Keratinocyte (primary cell): ENCODE measurements at regions not wholly inside any gene's neighbourhood (a gene's known extent, or its start where the extent isn't known, plus 50 kb on each side); places are given as distances from the start of the nearest gene placed in this dataset.

Experiments used
- DNase-seq: peaks from one replicate; pipeline ENCODE4 v3.0.0-alpha.2; 2011; ENCODE audit warnings: low read depth, missing footprints, low spot score
- FAIRE-seq: peaks from 2 replicates; lab custom pipeline; 2011; peaks lifted over from hg19 to GRCh38; lab: Jason Lieb, UNC
- H2AFZ ChIP-seq: 2 replicates; pipeline ENCODE4 v1.6.0; 2012; ENCODE audit warnings: low read length, control low read depth, inconsistent platforms; ENCODE audit not compliant: control insufficient read depth
- H3K27ac ChIP-seq: 2 replicates; pipeline ENCODE4 v1.5.1; 2011; ENCODE audit warnings: low read length; ENCODE audit not compliant: control insufficient read depth, insufficient read depth
- H3K27me3 ChIP-seq: 3 replicates; pipeline ENCODE4 v1.6.0; 2011; ENCODE audit warnings: low read length; ENCODE audit not compliant: control insufficient read depth, insufficient read depth; ENCODE audit errors: extremely low read depth
- H3K36me3 ChIP-seq, 2 experiments: 2 replicates in 1 of 2; 3 replicates in 1 of 2; pipeline ENCODE4 v1.5.1; 2011; ENCODE audit warnings: low read length in 2 of 2, mild to moderate bottlenecking in 1 of 2; ENCODE audit not compliant: control insufficient read depth in 2 of 2, insufficient read depth in 2 of 2; ENCODE audit errors: extremely low read depth in 1 of 2
- H3K4me1 ChIP-seq: 3 replicates; pipeline ENCODE4 v1.5.1; 2011; ENCODE audit warnings: low read length; ENCODE audit not compliant: control insufficient read depth, insufficient read depth; ENCODE audit errors: extremely low read depth
- H3K4me2 ChIP-seq: 3 replicates; pipeline ENCODE4 v1.6.0; 2011; ENCODE audit warnings: low read depth, low read length; ENCODE audit not compliant: control insufficient read depth, insufficient read depth; ENCODE audit errors: extremely low read depth
- H3K4me3 ChIP-seq, 3 experiments: fragments of 200-600 bp in 1 of 3; sonication (generic) in 1 of 3; 2 replicates in 2 of 3; 3 replicates in 1 of 3; pipeline ENCODE4 v1.5.1; 2011 to 2016; ENCODE audit warnings: low read length in 3 of 3, mild to moderate bottlenecking in 3 of 3, control low read depth in 2 of 3, inconsistent platforms in 1 of 3, low read depth in 1 of 3, mixed read lengths in 1 of 3, mixed run types in 1 of 3, moderate library complexity in 1 of 3; ENCODE audit not compliant: control insufficient read depth in 2 of 3, insufficient read depth in 2 of 3; ENCODE audit errors: extremely low read depth in 1 of 3
- H3K79me2 ChIP-seq: 2 replicates; pipeline ENCODE4 v1.6.0; 2012; ENCODE audit warnings: low read length; ENCODE audit not compliant: control insufficient read depth, insufficient read depth
- H3K9ac ChIP-seq: 3 replicates; pipeline ENCODE4 v1.6.0; 2011; ENCODE audit warnings: low read length; ENCODE audit not compliant: control insufficient read depth, insufficient read depth; ENCODE audit errors: extremely low read depth
- H3K9me1 ChIP-seq: 3 replicates; pipeline ENCODE4 v1.6.0; 2011; ENCODE audit warnings: low read length; ENCODE audit not compliant: control insufficient read depth, insufficient read depth; ENCODE audit errors: extremely low read depth
- H3K9me3 ChIP-seq: 2 replicates; pipeline ENCODE4 v1.5.1; 2012; ENCODE audit warnings: low read depth, low read length; ENCODE audit not compliant: control insufficient read depth
- H4K20me1 ChIP-seq: 3 replicates; pipeline ENCODE4 v1.6.0; 2011; ENCODE audit warnings: low read length; ENCODE audit not compliant: control insufficient read depth, insufficient read depth; ENCODE audit errors: extremely low read depth
- CTCF ChIP-seq, 3 experiments: IDR thresholded peaks in 1 of 3; conservative IDR thresholded peaks in 1 of 3; optimal IDR thresholded peaks in 1 of 3; 2 replicates in 2 of 3; 3 replicates in 1 of 3; pipeline versions ENCODE3 to v1.5.1; 2011; ENCODE audit warnings: low read length in 3 of 3, mild to moderate bottlenecking in 3 of 3, moderate library complexity in 2 of 3, control low read depth in 1 of 3, inconsistent platforms in 1 of 3; ENCODE audit not compliant: insufficient read depth in 2 of 3; ENCODE audit errors: extremely low read depth in 1 of 3
- EZH2 ChIP-seq: IDR thresholded peaks from one replicate; pipeline ENCODE4 v1.6.1; 2012; ENCODE audit warnings: inconsistent platforms, mild to moderate bottlenecking, low read length, moderate library complexity
- dilution Hi-C: fragments of 300-500 bp; cut with MboI; formaldehyde crosslinking; loops from one replicate; pipeline ENCODE4 v1.7.0; 2020; ENCODE audit warnings: low sequenced_read_pairs; ENCODE audit not compliant: extremely low pct_ligation_motif_present

GRCh38 chr11:38305682-38306081 lies 1707.6 kb upstream of the RAG2 start:
- no peak overlapping the region for H3K9ac ChIP-seq
- no peaks in the 10 kb centered on the region for H3K36me3 ChIP-seq
- DNase-seq (no peak), FAIRE-seq (no peak)
- H3K9me1 ChIP-seq: no peaks in the 10 kb centered on the region
- no peak overlapping the region for H3K4me2 ChIP-seq
- no peak overlapping the region for H3K27ac ChIP-seq
- H3K9me3 ChIP-seq: no peaks in the 10 kb centered on the region
- no peaks in the 10 kb centered on the region for H3K79me2 ChIP-seq
- H3K4me3 ChIP-seq: no peak overlapping the region
- no peaks in the 10 kb centered on the region for H4K20me1 ChIP-seq
- H3K27me3 ChIP-seq: no peaks in the 10 kb centered on the region
- TF ChIP-seq EZH2 (no peak), CTCF (optimal IDR thresholded peaks at IDR 0.05 in 1 of 3, IDR thresholded peaks at IDR 0.05 in 1 of 3, conservative IDR thresholded peaks at IDR 0.05 in 1 of 3; ENCODE audit: extremely low read depth in 1 of 3, insufficient read depth in 2 of 3, low read length in 3 of 3) (no peak)
- no peak overlapping the region for H2AFZ ChIP-seq
- H3K4me1 ChIP-seq: no peaks in the 10 kb centered on the region
- dilution Hi-C loops: no loop called here

GRCh38 chr11:38304926-38305325 lies 1706.9 kb upstream of the RAG2 start:
- TF ChIP-seq CTCF (optimal IDR thresholded peaks at IDR 0.05 in 1 of 3, IDR thresholded peaks at IDR 0.05 in 1 of 3, conservative IDR thresholded peaks at IDR 0.05 in 1 of 3; ENCODE audit: extremely low read depth in 1 of 3, insufficient read depth in 2 of 3, low read length in 3 of 3) (no peak), EZH2 (no peak)
- dilution Hi-C loops: no loop called here
- no peak overlapping the region for H3K27ac ChIP-seq
- H3K9me1 ChIP-seq: no peaks in the 10 kb centered on the region
- H3K9ac ChIP-seq: no peak overlapping the region
- H3K9me3 ChIP-seq: no peaks in the 10 kb centered on the region
- H4K20me1 ChIP-seq: no peaks in the 10 kb centered on the region
- H3K4me3 ChIP-seq: no peak overlapping the region
- H3K4me2 ChIP-seq: no peak overlapping the region
- H2AFZ ChIP-seq: no peak overlapping the region
- H3K4me1 ChIP-seq: no peaks in the 10 kb centered on the region
- H3K79me2 ChIP-seq: no peaks in the 10 kb centered on the region
- H3K36me3 ChIP-seq: no peaks in the 10 kb centered on the region
- H3K27me3 ChIP-seq: no peaks in the 10 kb centered on the region
- FAIRE-seq (no peak), DNase-seq (no peak)
